K562 (cell line): ENCODE measurements at regions not wholly inside any gene's neighbourhood (a gene's known extent, or its start where the extent isn't known, plus 50 kb on each side); places are given as distances from the start of the nearest gene placed in this dataset.

Experiments used
- ATAC-seq: fragments of 200-7000 bp; cut with Tn5 transposase; 3 replicates; pipeline ENCODE4 v1.9.1; 2020; ENCODE audit warnings: moderate library complexity
- BruUV-seq: library from RNA; stranded (reverse); fragments of 400-500 nt; replicated peaks from 2 replicates; lab custom pipeline; 2021; lab: Mats Ljungman, UMichigan
- CTCF ChIA-PET: fragments of 300-600 bp; formaldehyde crosslinking; extraction: SDS; loops from one replicate; lab custom pipeline; 2021; ENCODE audit warnings: low intra/inter-chr PET ratio; lab: Yijun Ruan, JAX
- POLR2A ChIA-PET: fragments of 300-600, 350-650 bp; sonication (Branson Sonifier 250); formaldehyde crosslinking; extraction: SDS; loops from one replicate; lab custom pipeline; 2021; ENCODE audit warnings: antibody characterized with exemption, inconsistent platforms; lab: Yijun Ruan, JAX
- DNase-seq, 4 experiments: peaks; one replicate each; pipeline versions ENCODE4 v3.0.0 to v3.0.0-alpha.2; 2011 to 2018; ENCODE audit warnings: low spot score in 3 of 4, mixed read lengths in 3 of 4; ENCODE audit errors: extremely low read depth in 1 of 4
- FAIRE-seq: peaks from 2 replicates; lab custom pipeline; 2011; peaks lifted over from hg19 to GRCh38; lab: Jason Lieb, UNC
- H2AFZ ChIP-seq: 2 replicates; pipeline ENCODE4 v1.6.0; 2011; ENCODE audit warnings: low read depth, low read length, control low read depth, inconsistent platforms
- H3K27ac ChIP-seq: fragments of 200-600 bp; 3 replicates; pipeline ENCODE4 v1.8.0; 2011; ENCODE audit warnings: low read depth, mild to moderate bottlenecking, control low read depth, inconsistent platforms, low read length, moderate library complexity, mixed read lengths; ENCODE audit errors: extremely low read depth
- H3K27me3 ChIP-seq, 2 experiments: fragments of 300-600 bp in 1 of 2; 2 replicates in 1 of 2; 3 replicates in 1 of 2; pipeline versions ENCODE4 v1.6.0 to v1.8.0; 2011; ENCODE audit warnings: inconsistent platforms in 2 of 2, low read length in 2 of 2, mild to moderate bottlenecking in 1 of 2, mixed read lengths in 1 of 2, moderate library complexity in 1 of 2; ENCODE audit not compliant: control insufficient read depth in 2 of 2, insufficient read depth in 2 of 2
- H3K36me3 ChIP-seq: fragments of 300-600 bp; 3 replicates; pipeline ENCODE4 v1.8.0; 2011; ENCODE audit warnings: mild to moderate bottlenecking, low read length, inconsistent platforms; ENCODE audit not compliant: control insufficient read depth, insufficient read depth
- H3K4me1 ChIP-seq, 2 experiments: fragments of 200-600 bp in 1 of 2; replicated peaks in 1 of 2; 2 replicates in 1 of 2; 3 replicates in 1 of 2; pipeline versions ENCODE4 v1.5.1 to v1.8.0; 2011; ENCODE audit warnings: inconsistent platforms in 2 of 2, low read length in 2 of 2, mild to moderate bottlenecking in 1 of 2, mixed read lengths in 1 of 2, moderate library complexity in 1 of 2; ENCODE audit not compliant: control insufficient read depth in 2 of 2, insufficient read depth in 2 of 2
- H3K4me2 ChIP-seq: 2 replicates; pipeline ENCODE4 v1.6.1; 2011; ENCODE audit warnings: low read length, control low read depth, inconsistent platforms, mixed read lengths; ENCODE audit not compliant: insufficient read depth
- H3K4me3 ChIP-seq: fragments of 200-600 bp; sonication (generic), shearing (Covaris generic); 2 replicates; pipeline ENCODE4 v1.5.1; 2016; ENCODE audit warnings: control low read depth, inconsistent platforms
- H3K79me2 ChIP-seq: fragments of 200-600 bp; 3 replicates; pipeline ENCODE4 v1.8.0; 2011; ENCODE audit warnings: low read length, inconsistent platforms; ENCODE audit not compliant: control insufficient read depth, insufficient read depth
- H3K9ac ChIP-seq, 2 experiments: 2 replicates each; pipeline versions ENCODE4 v1.6.0 to v1.6.1; 2011; ENCODE audit warnings: low read depth in 2 of 2, low read length in 2 of 2, control low read depth in 1 of 2, inconsistent platforms in 1 of 2, mild to moderate bottlenecking in 1 of 2, mixed read lengths in 1 of 2; ENCODE audit not compliant: insufficient read depth in 1 of 2
- H3K9me1 ChIP-seq: one replicate; pipeline ENCODE4 v1.6.0; 2011; ENCODE audit warnings: inconsistent platforms, mild to moderate bottlenecking, low read length, moderate library complexity; ENCODE audit not compliant: control insufficient read depth, insufficient read depth
- H3K9me3 ChIP-seq: replicated peaks from 2 replicates; pipeline ENCODE4 v1.5.1; 2011; ENCODE audit warnings: low read depth, low read length, inconsistent platforms; ENCODE audit not compliant: control insufficient read depth, insufficient read depth
- H4K20me1 ChIP-seq: replicated peaks from 2 replicates; pipeline ENCODE4 v1.6.1; 2011; ENCODE audit warnings: low read length, inconsistent platforms, mixed read lengths; ENCODE audit not compliant: control insufficient read depth, insufficient read depth
- BRD9 ChIP-seq: fragments of 450-650 bp; IDR thresholded peaks from 2 replicates; pipeline ENCODE4 v1.6.1; 2018; ENCODE audit warnings: low read depth; ENCODE audit not compliant: partially characterized antibody
- CREB1 ChIP-seq, 2 experiments: sonication (generic) in 1 of 2; formaldehyde crosslinking in 1 of 2; IDR thresholded peaks; 2 replicates each; pipeline versions ENCODE4 v1.6.1 to v1.8.0; 2012 to 2022; ENCODE audit warnings: inconsistent platforms in 1 of 2, mild to moderate bottlenecking in 1 of 2, missing genetic modification reagents in 1 of 2, moderate library complexity in 1 of 2
- GABPA ChIP-seq: fragments of 200-800 bp; sonication (Bioruptor generic); conservative IDR thresholded peaks from 2 replicates; pipeline ENCODE4 v1.6.1; 2016; ENCODE audit warnings: low read depth, missing genetic modification characterization, missing compliant biosample characterization
- JUND ChIP-seq, 2 experiments: IDR thresholded peaks; 2 replicates in 1 of 2; 3 replicates in 1 of 2; pipeline ENCODE4 v1.6.1; 2011; ENCODE audit warnings: borderline replicate concordance in 2 of 2, low read depth in 2 of 2, low read length in 2 of 2, improper control_type of control experiment in 1 of 2, missing biosample characterization in 1 of 2, missing genetic modification characterization in 1 of 2, missing genetic modification reagents in 1 of 2
- MTA1 ChIP-seq: fragments of 450-650 bp; IDR thresholded peaks from 2 replicates; pipeline ENCODE4 v1.6.1; 2017; ENCODE audit warnings: borderline replicate concordance
- MYC ChIP-seq, 2 experiments: fragments of 250-450 bp in 1 of 2; sonication (Bioruptor Pico) in 1 of 2; IDR thresholded peaks; 2 replicates each; pipeline versions ENCODE4 v1.5.1 to v1.6.1; 2012 to 2021; ENCODE audit warnings: low read depth in 2 of 2, borderline replicate concordance in 1 of 2, improper control_type of control experiment in 1 of 2, low read length in 1 of 2, mild to moderate bottlenecking in 1 of 2, moderate library complexity in 1 of 2
- POLR2G ChIP-seq: fragments of 200-400 bp; formaldehyde crosslinking; IDR thresholded peaks from 2 replicates; pipeline ENCODE4 v1.6.1; 2017; ENCODE audit warnings: low read depth, mild to moderate bottlenecking, antibody characterized with exemption, low read length, moderate library complexity
- THRAP3 ChIP-seq: fragments of 450-650 bp; IDR thresholded peaks from 2 replicates; pipeline ENCODE4 v1.6.1; 2016; ENCODE audit warnings: mild to moderate bottlenecking, inconsistent platforms, borderline replicate concordance
- ZBTB1 ChIP-seq: sonication (generic); formaldehyde crosslinking; IDR thresholded peaks from 2 replicates; pipeline ENCODE4 v1.8.1; 2023; ENCODE audit warnings: missing genetic modification reagents, low read depth, mild to moderate bottlenecking, borderline replicate concordance
- ZNF174 ChIP-seq: fragments of 250-450 bp; sonication (Bioruptor Pico); IDR thresholded peaks from 2 replicates; pipeline ENCODE4 v1.4.0; 2020; ENCODE audit warnings: mild to moderate bottlenecking
- ZNF217 ChIP-seq: sonication (generic); formaldehyde crosslinking; IDR thresholded peaks from 2 replicates; pipeline ENCODE4 v1.8.0; 2022; ENCODE audit warnings: mild to moderate bottlenecking, missing genetic modification reagents
- ZZZ3 ChIP-seq: fragments of 450-650 bp; IDR thresholded peaks from 2 replicates; pipeline ENCODE4 v1.6.1; 2016; ENCODE audit warnings: antibody characterized with exemption, mild to moderate bottlenecking, moderate library complexity
- WGBS: fragments of 100-300 bp; shearing (Covaris generic); methylation state at CpG from one replicate; pipeline ENCODE4 v1.1.6; 2016; ENCODE audit warnings: low coverage, mixed read lengths; ENCODE audit not compliant: insufficient coverage; ENCODE audit errors: missing lambda C conversion rate; 5-methylcytosine and 5-hydroxymethylcytosine counted together
- in situ Hi-C: fragments of 300-500 bp; cut with MboI; formaldehyde crosslinking; loops from 4 replicates; pipeline ENCODE4 v1.15.0; 2018; ENCODE audit warnings: inconsistent platforms, mixed read lengths
- intact Hi-C: fragments of 100-400 bp; cut with micrococcal nuclease; formaldehyde crosslinking; loops from 2 replicates; pipeline ENCODE4 v1.14.2; 2022
- TF ChIP-seq, protein P1 (sequence below): sonication (generic); formaldehyde crosslinking; IDR thresholded peaks from 2 replicates; pipeline ENCODE4 v1.8.1; 2022; ENCODE audit warnings: missing genetic modification reagents
- TF ChIP-seq, protein P2 (sequence below): IDR thresholded peaks from 3 replicates; pipeline ENCODE4 v1.6.1; 2011; ENCODE audit warnings: borderline replicate concordance, mild to moderate bottlenecking, moderate library complexity; ENCODE audit not compliant: insufficient read length; ENCODE audit errors: extremely low read depth

DNA sequence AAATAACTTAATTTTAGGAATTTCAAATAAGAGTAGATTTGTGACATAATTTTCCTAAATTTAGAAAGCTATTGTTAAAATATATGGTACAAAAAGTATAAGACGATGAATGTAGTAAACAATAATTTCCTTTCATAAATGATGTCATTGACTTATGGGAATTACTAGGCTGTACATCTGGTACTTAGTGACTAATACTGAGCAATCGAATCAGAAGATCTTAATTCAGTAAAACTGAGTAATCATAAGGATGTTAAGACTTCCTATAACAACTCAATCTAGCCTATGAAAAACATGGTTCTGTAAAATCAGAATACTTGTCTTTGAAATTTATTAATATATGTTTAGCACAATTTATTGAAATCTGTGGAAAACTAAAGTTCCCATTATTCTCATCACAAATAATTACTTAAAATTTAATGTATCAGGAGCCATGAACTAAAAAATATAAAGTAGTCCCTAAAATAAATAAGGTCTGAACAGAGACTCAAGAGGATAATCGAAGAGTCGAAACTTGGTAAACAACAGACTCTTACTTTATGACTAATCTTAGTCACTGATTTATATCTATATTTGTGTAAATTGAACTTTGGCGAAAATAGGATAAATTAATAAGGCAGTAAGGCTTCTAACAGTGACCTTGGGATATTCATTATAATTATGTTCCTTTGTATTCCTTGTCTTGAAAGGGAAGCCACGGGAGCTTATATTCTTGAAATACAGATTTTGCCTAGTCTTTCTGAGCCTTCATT is 142.1 kb downstream of the HGF start:
- H3K4me2 ChIP-seq: no peak overlapping the region
- no peak overlapping the region for H3K9ac ChIP-seq
- BruUV-seq: no TSS peak
- H4K20me1 ChIP-seq: no peaks in the 10 kb centered on the region
- H3K27me3 ChIP-seq: no peaks in the 10 kb centered on the region
- no peak for ATAC-seq
- in situ Hi-C loops (no loop called here), intact Hi-C loops (no loop called here)
- CTCF ChIA-PET: no interaction called here
- WGBS: under 1% methylated on average over 6 of the region's 6 CpGs
- FAIRE-seq: no peak
- no peak overlapping the region for H3K27ac ChIP-seq
- no peaks in the 10 kb centered on the region for H3K4me1 ChIP-seq
- no peak overlapping the region for H3K4me3 ChIP-seq
- no peak for DNase-seq
- no peaks in the 10 kb centered on the region for H3K36me3 ChIP-seq
- POLR2A ChIA-PET: no interaction called here
- TF ChIP-seq POLR2G (no peak), MYC (IDR thresholded peaks at IDR 0.05; ENCODE audit: low read depth, low read length) (no peak), MYC (CRISPR knock-in tag; IDR thresholded peaks at IDR 0.05; ENCODE audit: borderline replicate concordance, low read depth) (no peak), CREB1 (IDR thresholded peaks at IDR 0.05) (no peak), CREB1 (CRISPR knock-in tag; IDR thresholded peaks at IDR 0.05) (no peak), JUND (IDR thresholded peaks at IDR 0.05; ENCODE audit: borderline replicate concordance, low read depth, low read length) (no peak), JUND (tag; IDR thresholded peaks at IDR 0.05; ENCODE audit: borderline replicate concordance, low read depth, low read length) (no peak), ZZZ3 (no peak), BRD9 (no peak), GABPA (no peak), ZNF217 (CRISPR knock-in tag) (no peak), THRAP3 (no peak), ZNF174 (CRISPR knock-in tag) (no peak), MTA1 (no peak), ZBTB1 (CRISPR knock-in tag) (no peak)
- TF ChIP-seq, protein P1, sequence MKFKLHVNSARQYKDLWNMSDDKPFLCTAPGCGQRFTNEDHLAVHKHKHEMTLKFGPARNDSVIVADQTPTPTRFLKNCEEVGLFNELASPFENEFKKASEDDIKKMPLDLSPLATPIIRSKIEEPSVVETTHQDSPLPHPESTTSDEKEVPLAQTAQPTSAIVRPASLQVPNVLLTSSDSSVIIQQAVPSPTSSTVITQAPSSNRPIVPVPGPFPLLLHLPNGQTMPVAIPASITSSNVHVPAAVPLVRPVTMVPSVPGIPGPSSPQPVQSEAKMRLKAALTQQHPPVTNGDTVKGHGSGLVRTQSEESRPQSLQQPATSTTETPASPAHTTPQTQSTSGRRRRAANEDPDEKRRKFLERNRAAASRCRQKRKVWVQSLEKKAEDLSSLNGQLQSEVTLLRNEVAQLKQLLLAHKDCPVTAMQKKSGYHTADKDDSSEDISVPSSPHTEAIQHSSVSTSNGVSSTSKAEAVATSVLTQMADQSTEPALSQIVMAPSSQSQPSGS (CRISPR knock-in tag): no peak
- TF ChIP-seq, protein P2, sequence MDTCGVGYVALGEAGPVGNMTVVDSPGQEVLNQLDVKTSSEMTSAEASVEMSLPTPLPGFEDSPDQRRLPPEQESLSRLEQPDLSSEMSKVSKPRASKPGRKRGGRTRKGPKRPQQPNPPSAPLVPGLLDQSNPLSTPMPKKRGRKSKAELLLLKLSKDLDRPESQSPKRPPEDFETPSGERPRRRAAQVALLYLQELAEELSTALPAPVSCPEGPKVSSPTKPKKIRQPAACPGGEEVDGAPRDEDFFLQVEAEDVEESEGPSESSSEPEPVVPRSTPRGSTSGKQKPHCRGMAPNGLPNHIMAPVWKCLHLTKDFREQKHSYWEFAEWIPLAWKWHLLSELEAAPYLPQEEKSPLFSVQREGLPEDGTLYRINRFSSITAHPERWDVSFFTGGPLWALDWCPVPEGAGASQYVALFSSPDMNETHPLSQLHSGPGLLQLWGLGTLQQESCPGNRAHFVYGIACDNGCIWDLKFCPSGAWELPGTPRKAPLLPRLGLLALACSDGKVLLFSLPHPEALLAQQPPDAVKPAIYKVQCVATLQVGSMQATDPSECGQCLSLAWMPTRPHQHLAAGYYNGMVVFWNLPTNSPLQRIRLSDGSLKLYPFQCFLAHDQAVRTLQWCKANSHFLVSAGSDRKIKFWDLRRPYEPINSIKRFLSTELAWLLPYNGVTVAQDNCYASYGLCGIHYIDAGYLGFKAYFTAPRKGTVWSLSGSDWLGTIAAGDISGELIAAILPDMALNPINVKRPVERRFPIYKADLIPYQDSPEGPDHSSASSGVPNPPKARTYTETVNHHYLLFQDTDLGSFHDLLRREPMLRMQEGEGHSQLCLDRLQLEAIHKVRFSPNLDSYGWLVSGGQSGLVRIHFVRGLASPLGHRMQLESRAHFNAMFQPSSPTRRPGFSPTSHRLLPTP: no peak
- H3K79me2 ChIP-seq: no peaks in the 10 kb centered on the region
- peaks cover 3% of the 10 kb centered on the region; the same call in 1 of the 2 replicates for H3K9me3 ChIP-seq
- H3K9me1 ChIP-seq: no peaks in the 10 kb centered on the region
- no peak overlapping the region for H2AFZ ChIP-seq
